Endothelial cell (in vitro differentiated cells): ENCODE measurements at regions not wholly inside any gene's neighbourhood (a gene's known extent, or its start where the extent isn't known, plus 50 kb on each side); places are given as distances from the start of the nearest gene placed in this dataset.

Experiments used
- DNase-seq: peaks from one replicate; pipeline ENCODE4 v3.0.0; 2021; ENCODE audit warnings: low spot score
- H3K27ac Mint-ChIP-seq: one replicate; pipeline ENCODE4 v1.8.0; 2021; ENCODE audit warnings: mixed read lengths, inconsistent platforms; ENCODE audit not compliant: unreplicated experiment
- H3K27me3 Mint-ChIP-seq: one replicate; pipeline ENCODE4 v1.8.0; 2021; ENCODE audit warnings: mild to moderate bottlenecking, moderate library complexity, mixed read lengths, inconsistent platforms; ENCODE audit not compliant: unreplicated experiment
- H3K36me3 Mint-ChIP-seq: one replicate; pipeline ENCODE4 v1.8.0; 2021; ENCODE audit warnings: mild to moderate bottlenecking, low read depth, mixed read lengths, inconsistent platforms; ENCODE audit not compliant: unreplicated experiment
- H3K4me1 Mint-ChIP-seq: one replicate; pipeline ENCODE4 v1.8.0; 2021; ENCODE audit warnings: mild to moderate bottlenecking, mixed read lengths, inconsistent platforms; ENCODE audit not compliant: unreplicated experiment
- H3K4me3 Mint-ChIP-seq: one replicate; pipeline ENCODE4 v1.8.0; 2021; ENCODE audit warnings: mild to moderate bottlenecking, mixed read lengths, inconsistent platforms; ENCODE audit not compliant: unreplicated experiment
- H3K9me3 Mint-ChIP-seq: one replicate; pipeline ENCODE4 v1.8.0; 2021; ENCODE audit warnings: mixed read lengths, inconsistent platforms; ENCODE audit not compliant: unreplicated experiment
- CTCF ChIP-seq: fragments of 200-600 bp; sonication (generic); IDR thresholded peaks from one replicate; pipeline ENCODE4 v1.5.0; 2021; ENCODE audit warnings: antibody characterized with exemption; ENCODE audit not compliant: unreplicated experiment

- Mint-ChIP-seq H3K27ac (no peak overlapping the region), H3K36me3 (no peaks in the 10 kb centered on the region), H3K4me1 (no peaks in the 10 kb centered on the region), H3K9me3 (no peaks in the 10 kb centered on the region), H3K27me3 (no peaks in the 10 kb centered on the region), H3K4me3 (no peak overlapping the region)
- no peak for DNase-seq
- no peak for TF ChIP-seq CTCF
Measured at GRCh38 chr3:8363200-8363599, 138.4 kb upstream of the LMCD1 start.

- H3K27me3 Mint-ChIP-seq = no peaks in the 10 kb centered on the region
- TF ChIP-seq CTCF = no peak
- no peaks in the 10 kb centered on the region for H3K4me1 Mint-ChIP-seq
- H3K9me3 Mint-ChIP-seq = no peaks in the 10 kb centered on the region
- DNase-seq = no peak
- H3K27ac Mint-ChIP-seq = no peak overlapping the region
- H3K4me3 Mint-ChIP-seq = no peak overlapping the region
- H3K36me3 Mint-ChIP-seq = no peaks in the 10 kb centered on the region
Measured at GRCh38 chr3:8365541-8365940, 136.1 kb upstream of the LMCD1 start.

- Mint-ChIP-seq H3K27ac (no peak overlapping the region), H3K4me1 (no peaks in the 10 kb centered on the region), H3K27me3 (no peaks in the 10 kb centered on the region), H3K36me3 (no peaks in the 10 kb centered on the region), H3K9me3 (no peaks in the 10 kb centered on the region), H3K4me3 (no peak overlapping the region)
- TF ChIP-seq CTCF = no peak
- DNase-seq = no peak
Measured at GRCh38 chr3:8366219-8366810, 135.3 kb upstream of the LMCD1 start.

GRCh38 chr3:8368598-8368997 is 133.0 kb upstream of the LMCD1 start:
- TF ChIP-seq CTCF = no peak
- no peak overlapping the region for H3K4me3 Mint-ChIP-seq
- no peaks in the 10 kb centered on the region for H3K9me3 Mint-ChIP-seq
- no peaks in the 10 kb centered on the region for H3K36me3 Mint-ChIP-seq
- no peak overlapping the region for H3K27ac Mint-ChIP-seq
- no peak for DNase-seq
- no peaks in the 10 kb centered on the region for H3K27me3 Mint-ChIP-seq
- no peaks in the 10 kb centered on the region for H3K4me1 Mint-ChIP-seq

GRCh38 chr3:8369638-8370037 is 132.0 kb upstream of the LMCD1 start:
- no peaks in the 10 kb centered on the region for H3K9me3 Mint-ChIP-seq
- H3K27ac Mint-ChIP-seq = no peak overlapping the region
- DNase-seq = no peak
- H3K27me3 Mint-ChIP-seq = no peaks in the 10 kb centered on the region
- no peaks in the 10 kb centered on the region for H3K4me1 Mint-ChIP-seq
- no peak for TF ChIP-seq CTCF
- no peaks in the 10 kb centered on the region for H3K36me3 Mint-ChIP-seq
- H3K4me3 Mint-ChIP-seq = no peak overlapping the region
